ENCODE measurements at regions not wholly inside any gene's neighbourhood (a gene's known extent, or its start where the extent isn't known, plus 50 kb on each side); places are given as distances from the start of the nearest gene placed in this dataset.

DNA sequence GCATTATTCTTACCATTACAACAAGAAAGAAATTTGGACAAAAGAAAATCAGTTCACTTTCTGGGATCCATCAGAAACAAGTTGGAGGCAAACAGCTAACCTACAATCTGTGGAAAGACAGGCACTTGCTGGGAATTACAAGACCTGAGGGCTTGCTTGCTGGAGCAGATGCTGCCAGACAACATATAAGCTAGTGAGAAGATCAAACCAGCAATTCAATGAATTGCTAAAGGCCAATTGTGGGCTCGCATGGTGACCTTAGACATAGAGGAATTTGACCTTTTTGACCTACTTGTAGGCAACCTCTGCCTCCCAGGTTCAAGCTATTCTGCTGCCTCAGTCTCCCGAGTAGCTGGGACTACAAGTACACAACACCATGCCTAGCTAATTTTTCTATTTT lies 921.2 kb upstream of the CNTNAP5 start:
- ChIA-PET CTCF (no interaction called here), POLR2A (no interaction called here)
- no peak for DNase-seq (ENCODE audit: extremely low spot score)
- no peak for TF ChIP-seq CTCF (IDR thresholded peaks at IDR 0.05; ENCODE audit: control extremely low read depth, extremely low read depth, low read depth, missing control alignments)

- no peak for DNase-seq (ENCODE audit: extremely low spot score)
- CTCF ChIA-PET, result no interaction called here
Measured at GRCh38 chr2:123116595-123116994, 908.5 kb upstream of the CNTNAP5 start.

DNA sequence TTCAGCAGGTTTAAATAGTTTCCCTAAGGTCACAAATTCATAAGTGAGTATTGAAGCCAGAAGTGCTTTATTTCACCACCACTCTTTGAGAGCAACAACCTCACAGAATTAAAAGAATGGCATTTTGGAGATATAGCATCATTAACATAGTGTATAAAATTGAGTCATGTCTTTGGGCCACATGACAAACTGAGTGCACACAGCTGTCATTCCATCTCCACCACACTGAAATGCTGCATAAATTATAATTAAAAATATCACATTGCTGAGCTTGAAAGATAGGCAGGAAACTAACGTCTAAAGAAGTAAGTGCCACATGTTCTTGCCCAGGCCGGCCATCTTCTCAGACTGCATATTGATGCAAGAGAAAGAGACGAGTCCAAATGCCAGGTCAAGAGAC lies 897.9 kb upstream of the CNTNAP5 start:
- DNase-seq (ENCODE audit: extremely low spot score), result no peak
- POLR2A ChIA-PET, result no interaction called here
- CTCF ChIA-PET, result no interaction called here
- TF ChIP-seq CTCF (IDR thresholded peaks at IDR 0.05; ENCODE audit: control extremely low read depth, extremely low read depth, low read depth, missing control alignments), result no peak

More at GRCh38 chr2:123116595-123116994, 908.5 kb upstream of the CNTNAP5 start:
- TF ChIP-seq CTCF (IDR thresholded peaks at IDR 0.05; ENCODE audit: control extremely low read depth, extremely low read depth, low read depth, missing control alignments), result no peak
- POLR2A ChIA-PET, result no interaction called here

DNA sequence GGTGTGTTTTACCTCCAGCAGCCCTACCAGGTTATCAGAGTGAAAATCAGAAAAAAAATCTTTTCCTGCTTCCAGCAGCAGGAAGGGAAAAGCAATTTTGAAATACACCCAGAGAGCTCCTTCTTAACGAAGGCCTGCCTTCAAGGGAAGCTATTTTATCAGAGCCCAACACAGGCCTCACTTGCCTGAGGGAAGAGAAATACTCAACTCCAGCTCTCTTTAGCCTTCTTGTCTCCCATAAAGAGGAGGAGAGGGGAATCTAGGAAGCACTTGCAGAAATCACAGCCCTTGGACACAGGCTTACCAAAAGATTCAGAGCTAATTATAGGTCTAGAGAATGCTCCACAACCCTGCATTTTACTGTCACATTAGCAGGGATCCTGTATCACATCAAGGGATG lies 896.1 kb upstream of the CNTNAP5 start:
- POLR2A ChIA-PET, result no interaction called here
- TF ChIP-seq CTCF (IDR thresholded peaks at IDR 0.05; ENCODE audit: control extremely low read depth, extremely low read depth, low read depth, missing control alignments), result no peak
- DNase-seq (ENCODE audit: extremely low spot score), result no peak
- CTCF ChIA-PET, result interaction anchor here (1.0 kb wide), 1 partner anchor 10 kb away, joined by 3 read pairs; no protein-coding TSS in a partner anchor

GRCh38 chr2:123136419-123136818 lies 888.7 kb upstream of the CNTNAP5 start:
- ChIA-PET CTCF (interaction anchor here (1.5 kb wide), 1 partner anchor 11 kb away, joined by 4 read pairs; no protein-coding TSS in a partner anchor), POLR2A (no interaction called here)
- DNase-seq (ENCODE audit: extremely low spot score), result no peak
- no peak for TF ChIP-seq CTCF (IDR thresholded peaks at IDR 0.05; ENCODE audit: control extremely low read depth, extremely low read depth, low read depth, missing control alignments)

DNA sequence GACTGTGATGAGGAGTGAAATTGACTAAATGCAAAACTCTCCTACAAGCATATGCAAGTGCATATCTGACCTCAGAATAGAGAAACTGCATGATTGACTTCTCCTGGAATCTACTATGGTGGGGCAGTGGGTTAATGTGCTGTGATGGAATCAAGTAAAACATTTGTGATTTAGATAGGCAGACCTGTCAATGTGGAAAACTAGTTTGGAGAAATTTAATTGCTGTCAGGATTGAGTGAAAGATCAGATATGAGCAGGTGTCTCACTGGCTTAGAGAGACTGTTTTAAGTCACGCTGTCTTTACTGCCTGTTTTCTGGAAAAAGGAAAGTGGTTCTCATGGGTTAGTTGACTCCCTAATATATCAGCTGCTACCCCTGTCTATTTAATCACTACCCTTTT lies 881.0 kb upstream of the CNTNAP5 start:
- no peak for TF ChIP-seq CTCF (IDR thresholded peaks at IDR 0.05; ENCODE audit: control extremely low read depth, extremely low read depth, low read depth, missing control alignments)
- POLR2A ChIA-PET, result no interaction called here
- DNase-seq (ENCODE audit: extremely low spot score), result no peak
- CTCF ChIA-PET, result interaction anchor here (1.2 kb wide), 1 partner anchor 16 kb away, joined by 3 read pairs; no protein-coding TSS in a partner anchor

DNA sequence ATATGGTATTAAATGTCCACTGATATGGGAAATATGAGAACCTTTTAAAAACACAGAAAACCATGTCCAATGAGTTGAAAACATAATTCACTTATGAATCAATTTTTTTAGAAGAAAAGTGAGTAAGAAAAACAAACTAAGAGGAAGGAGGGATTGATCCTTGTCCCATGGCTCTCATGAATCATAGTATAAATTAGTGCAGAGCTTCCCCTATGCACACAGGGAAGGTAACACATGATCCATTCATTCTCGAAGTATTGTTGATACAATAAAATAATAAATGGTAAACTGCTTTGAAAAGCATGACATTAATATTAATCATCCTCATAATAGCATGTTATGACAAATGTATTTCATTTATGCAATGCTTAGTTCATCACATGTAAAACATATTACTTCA lies 872.0 kb upstream of the CNTNAP5 start:
- TF ChIP-seq CTCF (IDR thresholded peaks at IDR 0.05; ENCODE audit: control extremely low read depth, extremely low read depth, low read depth, missing control alignments), result no peak
- no peak for DNase-seq (ENCODE audit: extremely low spot score)
- CTCF ChIA-PET, result interaction anchor here (1.6 kb wide), 1 partner anchor 13 kb away, joined by 5 read pairs; no protein-coding TSS in a partner anchor
- POLR2A ChIA-PET, result no interaction called here

Data from GM10248 (cell line).